Activated B cell treated with CpG ODN at 0.5 μM for 24 hours (primary cell): ENCODE measurements at regions not wholly inside any gene's neighbourhood (a gene's known extent, or its start where the extent isn't known, plus 50 kb on each side); places are given as distances from the start of the nearest gene placed in this dataset.

Experiments used
- ATAC-seq: fragments of 200-7000 bp; cut with Tn5 transposase; one replicate; pipeline ENCODE4 v1.10.0; 2021; ENCODE audit warnings: low read depth, mild to moderate bottlenecking, moderate library complexity
- CTCF ChIA-PET: fragments of 350-600 bp; sonication (Branson Sonifier 250); formaldehyde crosslinking; loops from one replicate; lab custom pipeline; 2021; ENCODE audit warnings: antibody characterized with exemption; lab: Charles Lee
- POLR2A ChIA-PET: fragments of 350-600 bp; sonication (Branson Sonifier 250); formaldehyde crosslinking; loops from one replicate; lab custom pipeline; 2021; ENCODE audit warnings: antibody characterized with exemption; lab: Charles Lee
- DNase-seq: peaks from one replicate; pipeline ENCODE4 v3.0.0; 2022
- H3K27ac Mint-ChIP-seq: one replicate; pipeline ENCODE4 v1.8.0; 2020; ENCODE audit warnings: mixed read lengths
- H3K27me3 Mint-ChIP-seq: one replicate; pipeline ENCODE4 v1.8.0; 2021; ENCODE audit warnings: mixed read lengths
- H3K36me3 Mint-ChIP-seq: one replicate; pipeline ENCODE4 v1.8.0; 2021; ENCODE audit warnings: low read depth, mixed read lengths
- H3K4me1 Mint-ChIP-seq: one replicate; pipeline ENCODE4 v1.8.0; 2021; ENCODE audit warnings: mixed read lengths
- H3K4me3 Mint-ChIP-seq: one replicate; pipeline ENCODE4 v1.8.0; 2020; ENCODE audit warnings: mild to moderate bottlenecking, mixed read lengths
- H3K9me3 Mint-ChIP-seq: one replicate; pipeline ENCODE4 v1.8.0; 2020; ENCODE audit warnings: mixed read lengths
- CTCF ChIP-seq: fragments of 200-600 bp; IDR thresholded peaks from one replicate; pipeline ENCODE4 v1.8.0; 2022; ENCODE audit warnings: antibody characterized with exemption, mild to moderate bottlenecking
- intact Hi-C: fragments of 100-400 bp; cut with micrococcal nuclease; formaldehyde crosslinking; loops from one replicate; pipeline ENCODE4 v1.15.1; 2024

- ATAC-seq: no peak
- H3K27ac Mint-ChIP-seq: no peak overlapping the region
- ChIA-PET POLR2A (no interaction called here), CTCF (no interaction called here)
- no peak overlapping the region for H3K4me3 Mint-ChIP-seq
- intact Hi-C loops: no loop called here
- H3K4me1 Mint-ChIP-seq: peaks cover 4% of the 10 kb centered on the region
- DNase-seq: no peak
- H3K27me3 Mint-ChIP-seq: peaks cover 15% of the 10 kb centered on the region
- H3K9me3 Mint-ChIP-seq: no peaks in the 10 kb centered on the region
- no peaks in the 10 kb centered on the region for H3K36me3 Mint-ChIP-seq
- no peak for TF ChIP-seq CTCF
Measured at GRCh38 chr1:36699113-36699911, 216.6 kb upstream of the CSF3R start.

- Mint-ChIP-seq H3K9me3 (no peaks in the 10 kb centered on the region), H3K27ac (no peak overlapping the region), H3K4me1 (no peaks in the 10 kb centered on the region), H3K4me3 (no peak overlapping the region), H3K27me3 (peaks cover 24% of the 10 kb centered on the region), H3K36me3 (no peaks in the 10 kb centered on the region)
- POLR2A ChIA-PET: no interaction called here
- CTCF ChIA-PET: no interaction called here
- ATAC-seq (no peak), DNase-seq (no peak)
- intact Hi-C loops: no loop called here
- no peak for TF ChIP-seq CTCF
Measured at GRCh38 chr1:36697836-36698605, 215.3 kb upstream of the CSF3R start.

GRCh38 chr1:36696261-36696940 lies 213.7 kb upstream of the CSF3R start:
- no peaks in the 10 kb centered on the region for H3K36me3 Mint-ChIP-seq
- TF ChIP-seq CTCF: no peak
- H3K4me1 Mint-ChIP-seq: no peaks in the 10 kb centered on the region
- H3K27ac Mint-ChIP-seq: no peak overlapping the region
- ChIA-PET POLR2A (no interaction called here), CTCF (no interaction called here)
- no peaks in the 10 kb centered on the region for H3K9me3 Mint-ChIP-seq
- H3K27me3 Mint-ChIP-seq: peaks cover 29% of the 10 kb centered on the region
- intact Hi-C loops: no loop called here
- H3K4me3 Mint-ChIP-seq: no peak overlapping the region
- ATAC-seq (no peak), DNase-seq (no peak)

GRCh38 chr1:36693603-36694002 lies 210.9 kb upstream of the CSF3R start:
- intact Hi-C loops: no loop called here
- H3K36me3 Mint-ChIP-seq: no peaks in the 10 kb centered on the region
- H3K27me3 Mint-ChIP-seq: peaks cover 18% of the 10 kb centered on the region
- H3K4me3 Mint-ChIP-seq: no peak overlapping the region
- POLR2A ChIA-PET: no interaction called here
- ATAC-seq: no peak
- H3K27ac Mint-ChIP-seq: no peak overlapping the region
- no peak for TF ChIP-seq CTCF
- H3K9me3 Mint-ChIP-seq: no peaks in the 10 kb centered on the region
- H3K4me1 Mint-ChIP-seq: no peaks in the 10 kb centered on the region
- CTCF ChIA-PET: no interaction called here
- no peak for DNase-seq

- Mint-ChIP-seq H3K36me3 (no peaks in the 10 kb centered on the region), H3K4me3 (no peak overlapping the region), H3K27ac (no peak overlapping the region), H3K4me1 (no peaks in the 10 kb centered on the region), H3K27me3 (peaks cover 18% of the 10 kb centered on the region), H3K9me3 (no peaks in the 10 kb centered on the region)
- TF ChIP-seq CTCF: no peak
- ATAC-seq: no peak
- intact Hi-C loops: no loop called here
- ChIA-PET POLR2A (no interaction called here), CTCF (no interaction called here)
- no peak for DNase-seq
Measured at GRCh38 chr1:36693161-36693525, 210.4 kb upstream of the CSF3R start.
